Adrenal gland (tissue), 5 donors: ENCODE measurements at regions not wholly inside any gene's neighbourhood (a gene's known extent, or its start where the extent isn't known, plus 50 kb on each side); places are given as distances from the start of the nearest gene placed in this dataset.

Experiments
- CTCF ChIP-seq, 6 experiments: fragments of 450-650 bp in 4 of 6; fragments of 200-600 bp in 2 of 6; sonication (generic) in 1 of 6; IDR thresholded peaks; 1 replicate in 5 of 6; 2 replicates in 1 of 6; pipeline versions ENCODE4 v1.5.1 to v1.8.0; 2016 to 2021; ENCODE audit warnings: antibody characterized with exemption in 6 of 6, mild to moderate bottlenecking in 2 of 6, moderate library complexity in 1 of 6
- POLR2A ChIP-seq, 2 donors: fragments of 450-650 bp; IDR thresholded peaks; one replicate each; pipeline ENCODE4 v1.6.1; 2017; ENCODE audit warnings: antibody characterized with exemption in 2 of 2, mild to moderate bottlenecking in 2 of 2, moderate library complexity in 1 of 2
- donor health status: DM: no; HTN: no; CAD: no.

GRCh38 chr10:63717027-63717715, 196.0 kb downstream of the REEP3 start:
- TF ChIP-seq CTCF (IDR thresholded peaks at IDR 0.05) (no peak), POLR2A (IDR thresholded peaks at IDR 0.05) (no peak)
